ENCODE measurements at regions not wholly inside any gene's neighbourhood (a gene's known extent, or its start where the extent isn't known, plus 50 kb on each side); places are given as distances from the start of the nearest gene placed in this dataset.

- CTCF ChIA-PET = interaction anchor here (0.8 to 1.4 kb wide), 3 partner anchors 12 to 528 kb away, joined by 3 to 4 read pairs (median 3); no protein-coding TSS in a partner anchor
- WGBS (ENCODE audit: low lambda C conversion rate) = 71% methylated on average over 4 of the region's 4 CpGs
- no peaks in the 10 kb centered on the region for H3K9me2 ChIP-seq
- POLR2A ChIA-PET = no interaction called here
- no peaks in the 10 kb centered on the region for H3F3A ChIP-seq (replicated peaks; ENCODE audit: insufficient read depth)
- H3K4me1 ChIP-seq (ENCODE audit: control insufficient read depth in 1 of 2, insufficient read depth in 2 of 2, low read depth in 1 of 2, low read length in 1 of 2) = no peaks in the 10 kb centered on the region
- DNase-seq = no peak
- no peak overlapping the region for H3K9ac ChIP-seq
- H3K36me3 ChIP-seq (replicated peaks in 1 of 2; ENCODE audit: control insufficient read depth in 1 of 2, insufficient read depth in 2 of 2, low read length in 1 of 2) = no peaks in the 10 kb centered on the region
- H3K4me2 ChIP-seq = no peak overlapping the region
- H4K20me1 ChIP-seq (ENCODE audit: insufficient read depth) = no peaks in the 10 kb centered on the region
- H3K27ac ChIP-seq (ENCODE audit: low read depth in 2 of 2, low read length in 1 of 2) = no peak overlapping the region
- H2AFZ ChIP-seq (ENCODE audit: low read depth) = no peak overlapping the region
- H3K79me2 ChIP-seq (ENCODE audit: insufficient read depth) = no peaks in the 10 kb centered on the region
- no peaks in the 10 kb centered on the region for H3K27me3 ChIP-seq (ENCODE audit: insufficient read depth)
- no peak overlapping the region for H3K4me3 ChIP-seq (ENCODE audit: low read depth in 2 of 2, low read length in 1 of 2)
- TF ChIP-seq, protein P1, sequence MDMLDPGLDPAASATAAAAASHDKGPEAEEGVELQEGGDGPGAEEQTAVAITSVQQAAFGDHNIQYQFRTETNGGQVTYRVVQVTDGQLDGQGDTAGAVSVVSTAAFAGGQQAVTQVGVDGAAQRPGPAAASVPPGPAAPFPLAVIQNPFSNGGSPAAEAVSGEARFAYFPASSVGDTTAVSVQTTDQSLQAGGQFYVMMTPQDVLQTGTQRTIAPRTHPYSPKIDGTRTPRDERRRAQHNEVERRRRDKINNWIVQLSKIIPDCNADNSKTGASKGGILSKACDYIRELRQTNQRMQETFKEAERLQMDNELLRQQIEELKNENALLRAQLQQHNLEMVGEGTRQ (IDR thresholded peaks at IDR 0.05; ENCODE audit: borderline replicate concordance, low read depth, low read length) = no peak
- TF ChIP-seq EP300 (IDR thresholded peaks at IDR 0.05; ENCODE audit: borderline replicate concordance in 1 of 2, low read depth in 1 of 2, low read length in 1 of 2) (no peak), TEAD4 (IDR thresholded peaks at IDR 0.05; ENCODE audit: borderline replicate concordance, insufficient read depth) (no peak), CTCF (IDR thresholded peaks at IDR 0.05) (no peak; the same call in 1 of the 2 replicates), RFX5 (IDR thresholded peaks at IDR 0.05; ENCODE audit: low read length) (no peak), USF1 (IDR thresholded peaks at IDR 0.05; ENCODE audit: borderline replicate concordance, low read depth) (no peak), FOSL2 (IDR thresholded peaks at IDR 0.05; ENCODE audit: borderline replicate concordance, low read depth) (no peak), GATA2 (CRISPR knock-in tag; IDR thresholded peaks at IDR 0.05) (no peak), MXI1 (IDR thresholded peaks at IDR 0.05; ENCODE audit: low read depth, low read length) (no peak), EZH2phosphoT487 (IDR thresholded peaks at IDR 0.05; ENCODE audit: borderline replicate concordance, low read depth) (no peak), NRF1 (IDR thresholded peaks at IDR 0.05; ENCODE audit: low read depth, low read length) (no peak), GABPA (IDR thresholded peaks at IDR 0.05; ENCODE audit: low read depth) (no peak), RCOR1 (IDR thresholded peaks at IDR 0.05; ENCODE audit: low read length) (no peak), PBX3 (IDR thresholded peaks at IDR 0.05) (no peak), FOXJ3 (CRISPR knock-in tag; IDR thresholded peaks at IDR 0.05) (no peak), TCF12 (IDR thresholded peaks at IDR 0.05) (no peak), ELF1 (IDR thresholded peaks at IDR 0.05) (no peak), RXRA (IDR thresholded peaks at IDR 0.05; ENCODE audit: borderline replicate concordance, low read depth) (no peak)
- H3K9me3 ChIP-seq = no peaks in the 10 kb centered on the region
These were observed 144.0 kb downstream of the CAAP1 start for GRCh38 chr9:26748449-26749058.

Measured in SK-N-SH (cell line).